Esophagus squamous epithelium (tissue), 4 donors: ENCODE measurements at regions not wholly inside any gene's neighbourhood (a gene's known extent, or its start where the extent isn't known, plus 50 kb on each side); places are given as distances from the start of the nearest gene placed in this dataset.

Experiments used
- POLR2A ChIP-seq, 4 donors: fragments of 450-650 bp; IDR thresholded peaks; one replicate each; pipeline ENCODE4 v1.6.1; 2017; ENCODE audit warnings: antibody characterized with exemption in 4 of 4, mild to moderate bottlenecking in 4 of 4, moderate library complexity in 3 of 4
- TF ChIP-seq, protein P1 (sequence below), 6 experiments: fragments of 450-650 bp in 4 of 6; fragments of 200-600 bp in 2 of 6; sonication (generic) in 2 of 6; IDR thresholded peaks; one replicate each; pipeline ENCODE4 v1.5.1; 2016 to 2019; ENCODE audit warnings: antibody characterized with exemption in 6 of 6, mild to moderate bottlenecking in 4 of 6, moderate library complexity in 4 of 6

GRCh38 chr6:25199544-25199943, 79.6 kb upstream of the CARMIL1 start:
- TF ChIP-seq, protein P1, sequence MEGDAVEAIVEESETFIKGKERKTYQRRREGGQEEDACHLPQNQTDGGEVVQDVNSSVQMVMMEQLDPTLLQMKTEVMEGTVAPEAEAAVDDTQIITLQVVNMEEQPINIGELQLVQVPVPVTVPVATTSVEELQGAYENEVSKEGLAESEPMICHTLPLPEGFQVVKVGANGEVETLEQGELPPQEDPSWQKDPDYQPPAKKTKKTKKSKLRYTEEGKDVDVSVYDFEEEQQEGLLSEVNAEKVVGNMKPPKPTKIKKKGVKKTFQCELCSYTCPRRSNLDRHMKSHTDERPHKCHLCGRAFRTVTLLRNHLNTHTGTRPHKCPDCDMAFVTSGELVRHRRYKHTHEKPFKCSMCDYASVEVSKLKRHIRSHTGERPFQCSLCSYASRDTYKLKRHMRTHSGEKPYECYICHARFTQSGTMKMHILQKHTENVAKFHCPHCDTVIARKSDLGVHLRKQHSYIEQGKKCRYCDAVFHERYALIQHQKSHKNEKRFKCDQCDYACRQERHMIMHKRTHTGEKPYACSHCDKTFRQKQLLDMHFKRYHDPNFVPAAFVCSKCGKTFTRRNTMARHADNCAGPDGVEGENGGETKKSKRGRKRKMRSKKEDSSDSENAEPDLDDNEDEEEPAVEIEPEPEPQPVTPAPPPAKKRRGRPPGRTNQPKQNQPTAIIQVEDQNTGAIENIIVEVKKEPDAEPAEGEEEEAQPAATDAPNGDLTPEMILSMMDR (IDR thresholded peaks at IDR 0.05) = no peak
- TF ChIP-seq POLR2A (IDR thresholded peaks at IDR 0.05) = no peak
